ENCODE measurements at regions not wholly inside any gene's neighbourhood (a gene's known extent, or its start where the extent isn't known, plus 50 kb on each side); places are given as distances from the start of the nearest gene placed in this dataset.

DNA sequence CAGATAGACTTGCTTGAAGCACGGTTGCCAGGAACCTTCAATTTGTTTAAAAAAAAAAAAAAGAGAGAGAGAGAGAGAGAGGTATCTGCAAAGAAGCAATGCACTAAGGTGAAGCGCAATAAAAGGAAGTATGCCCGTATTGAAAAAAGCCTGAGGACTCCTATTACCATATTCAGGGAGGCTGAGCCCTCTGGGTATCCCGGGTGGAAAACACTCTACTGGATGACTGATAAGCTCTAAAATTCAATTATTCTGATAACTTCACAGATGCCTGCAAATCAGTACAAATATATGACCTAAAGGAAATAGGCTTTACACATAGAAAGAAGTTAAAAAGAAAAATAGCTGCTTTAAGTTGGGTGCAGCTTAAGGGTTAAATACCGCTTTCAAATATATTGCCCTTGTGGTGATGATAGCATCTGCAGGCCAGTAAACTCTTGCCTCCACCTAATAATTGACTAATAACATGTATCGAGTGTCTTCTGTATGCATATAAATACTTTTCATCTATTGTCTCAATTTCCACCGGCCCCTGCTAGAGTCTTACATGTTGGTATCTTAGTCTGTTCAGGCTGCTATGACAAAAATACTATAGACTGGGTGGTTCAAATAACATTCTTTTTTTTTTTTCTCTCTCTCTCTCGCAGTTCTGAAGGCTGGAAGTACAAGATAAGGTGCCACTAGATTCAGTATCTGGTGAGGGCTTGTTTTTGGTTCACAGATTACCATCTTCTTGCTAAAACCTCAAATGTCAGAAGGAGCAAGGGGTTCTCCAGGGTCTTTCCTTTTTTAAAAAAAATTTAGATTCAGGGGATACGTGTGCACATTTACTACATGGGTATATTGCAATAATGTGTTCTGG is 187.4 kb upstream of the JARID2 start:
- no peak for DNase-seq

DNA sequence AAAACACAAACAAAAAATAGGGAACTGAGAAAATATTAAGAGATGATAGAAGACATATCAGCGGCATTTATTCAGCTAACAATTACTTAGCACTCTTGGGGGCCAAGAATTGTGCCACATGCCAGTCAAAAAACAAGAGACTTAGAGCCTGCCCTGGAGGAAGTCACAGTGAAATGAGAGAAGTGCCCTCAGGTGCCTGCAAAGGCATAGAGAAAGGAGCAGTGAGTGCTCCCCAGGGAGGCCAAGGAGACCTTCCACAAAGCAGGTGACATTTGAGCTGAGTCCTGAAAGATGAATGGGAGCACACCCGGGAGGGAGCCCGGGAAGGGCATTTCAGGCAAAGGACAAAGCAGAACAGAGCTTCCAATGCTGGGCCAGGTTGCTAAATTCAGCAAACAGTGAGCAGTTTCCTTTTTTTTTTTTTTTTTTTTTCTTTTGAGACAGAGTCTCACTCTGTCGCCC is 184.7 kb upstream of the JARID2 start:
- peak in 1 of 58 donors; percentile 2 for DNase-seq

DNA sequence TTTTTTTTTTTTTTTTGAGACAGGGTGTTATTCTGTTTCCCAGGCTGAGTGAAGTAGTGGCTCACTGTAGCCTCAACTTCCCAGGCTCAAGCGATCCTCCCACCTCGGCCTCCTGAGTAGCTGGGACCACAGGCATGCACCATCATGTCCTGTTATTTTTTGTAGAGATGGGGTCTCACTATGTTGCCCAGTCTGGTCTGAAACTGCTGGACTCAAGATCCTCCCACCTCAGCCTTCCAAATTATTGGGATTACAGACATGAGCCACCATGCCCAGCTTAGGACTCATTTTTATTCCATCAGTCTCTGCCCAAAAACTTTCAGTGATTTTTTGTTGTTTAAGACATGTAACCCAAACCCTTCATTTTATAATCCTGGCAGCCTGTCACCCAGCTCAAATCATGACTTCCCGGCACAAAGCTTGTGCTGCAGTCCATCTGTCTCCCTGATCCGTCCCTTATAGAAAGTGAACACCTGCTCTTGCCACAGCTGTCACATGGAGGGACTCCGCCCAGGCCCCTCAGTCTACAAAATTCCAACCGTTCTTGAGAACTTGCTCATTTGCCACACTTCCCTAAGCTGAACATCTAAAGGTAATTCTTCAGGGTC is 183.9 kb upstream of the JARID2 start:
- DNase-seq, result no peak

DNA sequence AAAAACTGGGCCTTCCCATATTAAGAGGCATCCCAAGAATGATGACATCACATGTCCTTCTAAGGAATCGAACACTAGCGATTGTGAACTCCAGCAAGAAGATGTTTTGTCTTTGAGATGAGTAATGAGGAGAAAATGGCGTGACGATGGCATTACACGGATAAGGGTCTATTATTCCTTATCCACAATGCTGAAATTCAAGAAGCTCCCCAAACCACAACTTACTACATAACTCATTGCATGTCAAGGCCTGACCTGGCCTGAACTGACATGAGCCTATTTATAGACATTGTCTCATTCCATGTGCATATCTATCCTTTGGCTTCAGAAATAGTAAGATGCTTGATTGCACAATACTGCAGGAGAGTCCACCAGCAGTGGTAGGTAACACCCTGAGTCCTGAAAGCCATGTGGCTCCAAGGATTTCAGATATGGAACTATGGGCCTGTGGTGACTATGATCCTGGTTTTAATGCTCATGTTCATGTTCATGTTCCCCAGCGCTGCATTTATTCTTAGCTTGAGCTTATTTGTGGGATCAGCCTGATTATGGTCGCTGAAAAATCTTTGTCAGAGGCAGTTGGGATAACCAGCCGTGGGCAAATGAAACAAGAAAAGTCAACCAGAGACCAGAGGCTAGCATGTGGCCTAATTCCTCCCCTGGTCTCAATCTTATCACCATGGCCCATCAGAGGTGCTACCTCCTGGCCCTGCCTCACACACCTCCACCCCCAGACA is 183.2 kb upstream of the JARID2 start:
- DNase-seq, result no peak

DNA sequence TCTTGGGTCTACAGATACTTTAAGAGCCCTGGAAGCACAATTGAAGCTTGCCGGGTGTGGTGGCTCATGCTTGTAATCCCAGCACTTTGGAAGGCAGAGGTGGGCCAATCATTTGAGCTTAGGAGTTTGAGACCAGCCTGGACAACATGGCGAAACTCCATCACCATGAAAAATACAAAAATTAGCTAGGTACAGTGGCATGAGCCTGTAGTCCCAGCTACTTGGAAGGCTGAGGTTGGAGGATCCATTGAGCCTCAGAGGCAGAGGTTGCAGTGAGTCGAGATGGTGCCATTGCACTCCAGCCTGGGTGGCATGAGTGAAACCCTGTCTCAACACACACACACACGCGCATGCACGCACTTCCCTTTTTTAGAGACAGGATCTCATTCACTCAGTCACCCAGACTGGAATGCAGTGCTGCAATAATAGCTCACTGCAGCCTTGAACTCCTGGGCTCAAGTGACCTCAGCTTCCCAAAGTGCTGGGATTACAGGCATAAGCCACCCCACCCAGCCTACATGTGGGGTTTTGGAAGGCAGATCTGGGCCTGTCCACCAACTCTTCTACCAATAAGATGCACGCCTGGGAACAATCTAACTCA is 182.5 kb upstream of the JARID2 start:
- DNase-seq, result peak in 2 of 58 donors; percentile 0 to 2

DNA sequence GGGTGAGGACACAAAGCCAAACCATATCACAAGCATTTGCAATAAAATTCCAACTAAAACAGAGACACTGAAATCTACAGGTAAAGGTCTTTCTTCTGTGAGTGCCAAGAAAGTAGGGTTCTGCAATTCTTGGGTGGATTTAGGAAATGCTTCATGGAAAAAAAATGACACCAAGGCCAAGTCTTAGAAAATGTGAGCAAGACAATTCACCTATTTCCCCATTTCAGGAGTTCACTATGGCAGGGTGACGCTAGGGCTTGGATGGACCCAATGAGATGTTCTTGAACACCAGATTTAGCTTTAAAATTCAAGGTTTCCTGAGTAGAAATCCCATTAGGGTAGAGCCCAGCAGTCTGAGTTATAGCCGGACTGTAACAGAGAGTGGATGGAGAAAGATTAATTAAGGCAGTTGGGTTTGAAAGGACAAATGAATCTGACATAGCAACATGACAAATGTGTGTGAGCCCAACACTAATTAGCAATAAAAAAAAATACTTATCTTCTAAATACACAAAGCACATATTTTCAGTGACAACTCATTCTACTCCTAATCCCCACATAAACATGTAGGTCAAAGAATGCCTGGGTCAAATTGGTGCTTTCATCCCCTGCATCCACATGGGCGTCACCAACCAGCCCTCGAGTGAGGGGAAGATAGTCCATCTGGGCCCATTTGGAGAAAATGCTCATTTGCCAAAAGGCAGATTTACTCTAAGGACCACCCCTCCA is 180.4 kb upstream of the JARID2 start:
- no peak for DNase-seq

DNA sequence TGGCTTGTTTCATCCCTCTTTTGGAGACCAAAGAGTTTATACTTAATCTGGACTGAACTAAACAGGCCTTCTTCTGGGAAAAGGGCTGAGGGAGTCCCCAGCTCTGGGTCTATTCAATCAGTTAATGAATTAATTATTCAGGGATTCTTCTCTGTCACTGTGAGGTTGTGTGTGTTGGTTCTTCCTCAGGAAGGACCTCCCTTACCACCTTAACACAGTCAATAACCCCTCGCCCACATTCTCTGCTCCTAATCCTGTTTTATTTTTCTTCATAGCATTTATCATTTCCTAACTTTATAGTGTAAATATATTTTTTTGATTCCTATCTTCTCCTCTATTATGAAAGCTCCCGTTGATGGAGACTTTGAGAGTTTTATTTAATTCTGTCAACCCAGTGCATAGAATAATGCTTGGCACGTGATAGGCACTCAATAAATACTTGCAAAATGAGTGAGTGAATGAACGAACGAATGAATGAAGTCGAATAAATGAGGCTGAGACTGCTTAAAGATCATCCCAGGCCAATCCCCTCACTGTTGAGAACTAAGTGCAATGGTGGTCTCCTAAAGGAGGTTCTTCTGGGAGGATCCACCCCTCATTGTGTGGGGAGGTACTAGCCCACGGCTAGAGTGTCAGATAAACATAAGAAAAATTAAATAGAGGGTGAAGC is 179.6 kb upstream of the JARID2 start:
- no peak for DNase-seq

DNA sequence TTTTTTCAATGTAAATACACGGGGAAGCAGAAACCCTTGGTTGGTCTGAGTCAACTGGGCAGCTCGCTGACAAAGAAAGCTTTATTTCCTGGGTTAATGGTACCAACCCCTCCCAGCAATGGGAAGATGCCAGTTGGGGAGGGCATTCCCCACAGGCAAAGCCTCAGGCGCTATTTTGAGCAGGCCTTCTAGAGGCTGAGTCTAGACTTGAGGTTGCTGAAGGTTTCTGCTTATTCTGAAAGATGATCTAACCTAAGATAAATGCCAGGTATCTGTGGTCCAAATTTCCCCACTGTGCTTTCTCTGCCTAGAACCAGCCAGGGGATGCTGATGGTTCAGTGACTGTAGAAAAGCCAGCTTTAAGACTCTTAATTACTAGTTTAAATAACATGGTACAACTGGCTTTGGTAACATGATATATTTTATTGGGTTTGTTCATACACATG is 172.5 kb upstream of the JARID2 start:
- peak in 21 of 58 donors; percentile 3 to 49 (median 20) for DNase-seq

DNA sequence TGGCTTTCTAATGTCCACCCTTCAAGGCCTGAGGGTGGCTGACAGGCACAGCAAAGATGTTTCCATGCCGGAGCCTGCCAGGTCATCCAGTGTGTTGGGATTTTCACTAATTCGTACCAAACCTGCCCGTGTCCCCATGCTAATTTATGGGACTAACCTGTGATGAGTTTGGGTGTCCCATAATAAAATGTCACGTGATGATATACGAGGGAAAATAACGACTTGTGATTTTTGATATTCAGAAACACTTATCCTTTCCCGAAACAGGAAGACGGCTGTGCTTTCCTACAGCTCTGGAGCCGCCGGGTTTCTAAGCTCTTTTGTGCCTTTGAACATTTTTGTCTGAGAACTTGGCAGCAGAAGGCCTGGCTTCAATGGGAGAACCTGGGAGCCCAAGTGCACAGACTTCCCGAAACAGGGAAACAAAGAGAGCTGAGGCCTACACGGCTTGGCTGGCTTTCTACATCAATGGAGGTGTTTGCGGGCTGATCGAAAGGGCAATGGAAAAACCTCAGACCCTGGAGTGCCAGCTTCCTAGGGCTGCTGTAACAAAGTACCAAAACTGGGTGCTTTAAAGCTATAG is 171.9 kb upstream of the JARID2 start:
- peak in 42 of 58 donors; percentile 2 to 75 (median 27) for DNase-seq

DNA sequence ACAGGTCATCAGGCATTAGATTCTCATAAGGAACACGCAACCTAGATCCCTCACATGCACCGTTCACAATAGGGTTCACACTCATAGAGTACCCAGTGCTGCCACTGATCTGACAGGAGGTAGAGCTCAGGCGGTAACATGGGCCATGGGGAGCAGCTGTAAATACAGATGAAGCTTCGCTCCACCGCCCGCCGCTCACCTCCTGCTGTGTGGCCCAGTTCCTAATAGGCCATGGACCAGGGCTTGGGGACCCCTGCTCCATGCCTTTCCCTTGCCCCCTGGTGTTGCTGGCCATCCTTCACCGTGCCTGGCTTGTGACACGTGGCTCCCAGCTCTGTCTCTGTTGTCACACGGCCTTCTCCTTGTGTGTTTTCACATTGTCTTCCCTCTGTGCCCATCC is 171.1 kb upstream of the JARID2 start:
- no peak for DNase-seq

DNA sequence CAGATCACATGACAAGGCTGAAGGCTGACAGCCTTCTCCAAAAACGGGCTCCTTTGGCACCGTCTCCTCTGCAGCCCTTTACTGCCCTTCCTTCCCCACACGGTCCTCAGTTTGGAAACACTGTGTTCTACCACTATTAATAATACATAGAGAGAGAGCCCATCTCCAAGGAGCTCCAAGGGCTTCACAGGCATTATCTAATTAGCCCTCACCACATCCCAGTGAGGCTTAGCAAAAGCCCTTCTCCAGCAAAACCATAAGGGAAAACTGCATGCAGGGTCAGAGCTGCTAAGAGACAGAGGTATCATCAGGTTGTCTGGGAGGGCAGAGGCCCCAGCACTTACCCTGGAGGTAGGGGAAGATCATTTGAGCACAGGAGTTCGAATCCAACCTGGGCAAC is 169.3 kb upstream of the JARID2 start:
- peak in 2 of 58 donors; percentile 8 to 12 for DNase-seq

DNA sequence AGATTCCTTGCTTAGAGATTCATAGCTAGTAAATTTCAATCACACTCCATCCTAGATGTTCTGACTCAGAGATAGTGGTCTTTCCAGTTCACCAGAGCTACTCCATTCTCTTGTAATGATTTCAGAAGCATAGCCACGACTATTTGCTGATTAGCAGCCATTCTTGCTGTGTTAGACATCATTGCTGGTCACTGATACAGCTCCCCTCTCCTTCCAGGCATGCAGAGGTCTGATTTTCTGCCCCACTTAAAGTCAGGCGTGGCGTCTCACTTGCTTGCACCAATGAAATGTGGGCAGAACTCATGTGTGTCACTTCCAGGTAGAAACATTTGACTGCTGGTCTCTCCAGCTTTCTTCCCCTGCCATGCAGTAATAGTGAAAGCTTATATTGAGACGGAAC is 168.9 kb upstream of the JARID2 start:
- no peak for DNase-seq

DNA sequence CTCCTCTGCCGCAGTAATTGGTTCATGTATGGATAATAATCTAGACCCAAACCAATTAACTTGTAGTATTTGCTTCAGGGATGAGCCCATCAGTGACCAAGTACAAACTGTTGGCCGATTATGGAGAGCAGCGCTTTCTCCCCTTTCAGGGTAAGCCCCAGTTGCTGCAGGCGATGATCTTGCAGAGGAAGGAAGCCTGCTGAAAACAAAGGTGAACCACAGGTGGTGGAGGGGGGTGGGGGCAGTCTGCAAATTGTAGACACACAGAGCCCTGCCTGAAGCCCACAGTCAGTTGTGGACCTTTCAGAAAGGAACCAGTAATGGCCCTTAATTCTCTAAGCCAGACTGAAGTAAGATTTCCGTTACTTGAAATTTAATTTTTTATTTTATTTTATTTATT is 167.9 kb upstream of the JARID2 start:
- DNase-seq, result no peak

DNA sequence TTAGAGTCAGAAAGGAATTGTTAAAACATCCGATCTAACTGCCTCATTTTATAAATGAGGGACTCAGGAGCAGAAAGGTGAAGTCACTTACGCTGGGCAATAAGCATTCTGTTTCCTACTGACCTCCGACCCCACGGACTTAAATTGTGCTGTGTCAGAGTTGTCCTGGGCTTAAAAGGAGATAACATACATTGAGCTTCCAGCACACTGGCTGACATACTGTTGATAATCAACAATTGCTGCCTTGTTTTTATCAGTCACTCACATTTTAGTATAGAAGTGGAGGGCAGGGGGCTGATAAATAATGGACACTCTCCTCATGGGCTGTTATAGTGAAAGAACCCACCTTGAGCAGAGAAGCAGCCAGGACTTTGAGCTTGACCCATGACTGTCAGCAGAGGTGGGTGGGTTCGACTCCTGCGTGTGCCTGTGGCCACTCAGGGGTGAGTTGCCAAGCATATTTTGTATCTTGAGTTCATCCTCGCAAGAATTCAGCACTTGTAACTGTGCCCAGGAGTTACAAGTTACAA is 166.5 kb upstream of the JARID2 start:
- DNase-seq, result no peak

DNA sequence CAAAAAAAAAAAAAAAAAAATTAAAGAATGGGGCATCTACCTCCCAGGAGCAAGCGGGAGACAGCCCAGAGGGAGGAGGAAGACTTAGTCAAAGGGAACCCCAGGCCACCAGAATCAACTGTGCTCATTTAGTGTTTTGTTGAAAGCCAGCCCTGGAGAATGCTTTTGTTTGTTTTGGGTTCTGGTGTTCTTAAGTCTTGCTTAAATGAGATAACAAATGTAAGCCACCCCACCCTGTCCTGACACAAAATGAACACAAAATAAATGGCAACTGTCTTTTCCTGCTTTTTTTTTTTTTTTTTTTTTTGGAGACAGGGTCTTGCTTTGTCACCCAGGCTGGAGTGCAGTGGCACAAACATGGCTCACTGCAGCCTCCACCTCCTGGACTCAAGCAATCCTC is 165.0 kb upstream of the JARID2 start:
- DNase-seq, result no peak

DNA sequence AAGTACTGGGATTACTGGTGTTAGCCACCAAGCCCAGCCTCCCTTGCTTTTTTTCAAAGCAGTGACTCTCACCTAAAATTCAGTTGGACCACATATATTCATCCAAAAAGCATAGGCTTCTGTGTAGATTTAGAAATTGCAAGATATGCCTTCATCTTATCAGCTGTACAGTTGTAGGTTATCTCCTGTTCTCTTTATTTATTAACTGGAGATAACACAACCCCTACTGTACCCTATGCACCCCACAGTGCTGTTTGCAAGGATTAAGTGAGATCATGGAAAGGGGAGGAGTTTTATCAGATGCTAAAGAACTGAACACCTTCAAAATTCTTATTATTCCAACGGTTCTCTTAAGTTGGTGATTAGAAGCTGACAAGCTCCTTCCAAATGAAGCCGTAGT is 164.4 kb upstream of the JARID2 start:
- DNase-seq, result no peak

DNA sequence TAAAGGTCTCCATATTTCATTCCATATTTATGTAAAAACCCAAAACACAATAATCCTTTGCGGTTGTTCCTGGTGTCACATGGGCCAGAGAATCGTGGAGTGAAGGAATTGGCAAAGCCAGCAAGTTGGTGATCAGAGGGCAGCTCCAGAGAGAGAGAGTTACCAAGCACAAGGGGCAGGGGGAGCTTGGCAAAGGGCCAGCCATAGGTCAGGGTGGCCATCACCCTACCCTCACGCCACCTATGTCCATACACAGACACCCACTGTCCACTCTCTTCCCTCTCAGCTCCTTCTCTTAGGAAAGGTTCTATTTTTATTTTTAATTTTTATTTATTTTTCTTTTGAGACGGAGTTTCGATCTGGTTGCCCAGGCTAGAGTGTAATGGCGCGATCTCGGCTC is 163.2 kb upstream of the JARID2 start:
- no peak for DNase-seq

DNA sequence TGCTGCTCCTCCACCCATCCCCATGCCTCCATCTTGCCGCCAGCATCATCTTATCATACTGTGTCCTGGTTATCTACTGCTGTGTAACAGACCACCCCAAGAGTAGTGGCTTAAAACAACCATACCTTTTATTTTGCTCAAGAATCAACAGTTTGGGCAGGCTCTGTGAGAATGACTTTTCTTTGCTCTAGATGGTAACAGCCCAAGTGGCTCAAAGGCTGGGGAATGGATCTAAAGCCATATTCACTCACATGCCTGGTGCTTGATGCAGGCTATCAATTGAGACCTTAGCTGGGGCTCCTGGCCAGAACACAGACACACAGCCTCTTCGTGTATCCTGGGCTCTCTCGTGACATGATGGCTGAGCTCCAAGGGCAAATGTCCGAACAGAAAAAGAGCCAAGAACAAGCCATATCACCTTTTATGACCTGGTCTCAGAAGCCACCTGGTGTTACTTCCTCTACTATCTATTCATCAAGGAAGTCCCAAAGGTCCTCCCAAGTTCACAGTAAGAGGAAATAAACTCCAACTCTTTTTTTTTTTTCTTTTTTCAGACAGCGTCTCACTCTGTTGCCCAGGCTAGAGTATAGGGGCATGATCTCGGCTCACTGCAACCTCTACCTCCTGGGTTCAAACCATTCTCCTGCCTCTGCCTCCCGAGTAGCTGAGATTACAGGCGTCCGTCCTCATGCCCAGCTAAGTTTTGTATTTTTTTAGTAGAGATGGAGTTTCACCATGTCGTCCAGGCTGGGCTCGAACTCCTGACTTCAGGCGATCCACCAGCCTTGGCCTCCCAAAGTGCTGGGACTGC is 159.3 kb upstream of the JARID2 start:
- no peak for DNase-seq

DNA sequence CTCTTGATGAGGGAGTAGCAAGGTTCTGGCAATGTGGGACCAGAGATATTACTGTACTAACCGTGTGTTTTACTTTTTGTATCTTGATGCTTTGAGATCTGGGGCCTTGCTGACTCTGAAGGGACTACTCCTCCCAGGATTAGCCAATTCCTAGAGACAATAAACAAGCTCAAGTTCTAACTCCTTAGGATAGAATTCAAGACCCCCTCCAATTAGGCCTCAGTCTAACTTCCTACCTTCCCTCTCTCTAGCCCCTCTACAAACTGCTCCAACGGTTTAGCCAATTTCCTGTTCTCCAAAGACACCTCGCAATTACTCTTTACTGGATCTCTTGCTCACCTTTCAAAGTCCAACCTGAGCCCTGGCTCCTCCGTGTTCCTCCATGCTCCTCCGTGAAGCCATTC is 158.7 kb upstream of the JARID2 start:
- DNase-seq, result no peak
